ENCODE measurements at regions not wholly inside any gene's neighbourhood (a gene's known extent, or its start where the extent isn't known, plus 50 kb on each side); places are given as distances from the start of the nearest gene placed in this dataset.

DNA sequence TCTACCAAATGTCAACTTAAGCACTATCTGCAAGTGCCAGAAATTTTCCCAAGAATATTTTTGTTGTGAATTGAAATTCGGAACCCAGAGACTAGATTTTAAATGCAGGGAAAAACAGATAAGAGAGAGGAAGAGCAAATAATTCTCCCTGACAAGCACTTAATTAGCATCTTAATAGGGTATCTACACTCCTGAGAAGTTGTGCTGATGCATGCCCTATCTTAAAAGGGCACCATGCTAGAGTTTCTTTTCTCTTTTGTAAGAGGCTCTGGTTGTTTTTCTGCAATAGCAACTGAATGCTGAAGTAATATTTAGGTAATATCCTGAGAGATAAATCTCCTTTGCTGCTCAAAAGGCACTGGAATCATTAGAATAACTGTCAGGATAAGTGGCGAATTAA is 139.9 kb upstream of the UGT8 start:
- Histone ChIP-seq H3K4me3 (no peak overlapping the region), H3K4me1 (no peaks in the 10 kb centered on the region), H3K36me3 (no peaks in the 10 kb centered on the region), H3K9me3 (no peaks in the 10 kb centered on the region), H3K27me3 (no peaks in the 10 kb centered on the region), H3K27ac (no peak overlapping the region)
- WGBS, 2 donors, result 68 to 69% methylated on average over 2 of the region's 2 CpGs
- no peak for ATAC-seq
- no peak for FAIRE-seq
- DNase-seq, result no peak
- TF ChIP-seq, protein P1, sequence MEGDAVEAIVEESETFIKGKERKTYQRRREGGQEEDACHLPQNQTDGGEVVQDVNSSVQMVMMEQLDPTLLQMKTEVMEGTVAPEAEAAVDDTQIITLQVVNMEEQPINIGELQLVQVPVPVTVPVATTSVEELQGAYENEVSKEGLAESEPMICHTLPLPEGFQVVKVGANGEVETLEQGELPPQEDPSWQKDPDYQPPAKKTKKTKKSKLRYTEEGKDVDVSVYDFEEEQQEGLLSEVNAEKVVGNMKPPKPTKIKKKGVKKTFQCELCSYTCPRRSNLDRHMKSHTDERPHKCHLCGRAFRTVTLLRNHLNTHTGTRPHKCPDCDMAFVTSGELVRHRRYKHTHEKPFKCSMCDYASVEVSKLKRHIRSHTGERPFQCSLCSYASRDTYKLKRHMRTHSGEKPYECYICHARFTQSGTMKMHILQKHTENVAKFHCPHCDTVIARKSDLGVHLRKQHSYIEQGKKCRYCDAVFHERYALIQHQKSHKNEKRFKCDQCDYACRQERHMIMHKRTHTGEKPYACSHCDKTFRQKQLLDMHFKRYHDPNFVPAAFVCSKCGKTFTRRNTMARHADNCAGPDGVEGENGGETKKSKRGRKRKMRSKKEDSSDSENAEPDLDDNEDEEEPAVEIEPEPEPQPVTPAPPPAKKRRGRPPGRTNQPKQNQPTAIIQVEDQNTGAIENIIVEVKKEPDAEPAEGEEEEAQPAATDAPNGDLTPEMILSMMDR (IDR thresholded peaks at IDR 0.05), result no peak
- intact Hi-C loops (cut with DNase I), result no loop called here

GRCh38 chr4:114464726-114465272 is 133.8 kb upstream of the UGT8 start:
- WGBS, 2 donors, result 67 to 68% methylated on average over 7 of the region's 7 CpGs
- TF ChIP-seq, protein P1 (IDR thresholded peaks at IDR 0.05), result no peak

GRCh38 chr4:114465766-114466165 is 132.8 kb upstream of the UGT8 start:
- Histone ChIP-seq H3K9me3 (no peaks in the 10 kb centered on the region), H3K36me3 (no peaks in the 10 kb centered on the region), H3K27ac (no peak overlapping the region), H3K4me3 (no peak overlapping the region), H3K27me3 (no peaks in the 10 kb centered on the region), H3K4me1 (no peaks in the 10 kb centered on the region)
- ATAC-seq, result no peak
- whole genome bisulfite sequencing, 2 donors, result 83 to 91% methylated on average over 1 of the region's 1 CpG
- TF ChIP-seq, protein P1 (IDR thresholded peaks at IDR 0.05), result no peak
- no peak for FAIRE-seq
- intact Hi-C loops (cut with DNase I), result no loop called here
- DNase-seq, result no peak

More at GRCh38 chr4:114464726-114465272, 133.8 kb upstream of the UGT8 start:
- no peaks in the 10 kb centered on the region for H3K9me3 ChIP-seq
- H3K27ac ChIP-seq, result no peak overlapping the region
- DNase-seq, result no peak
- H3K4me1 ChIP-seq, result no peaks in the 10 kb centered on the region
- no peaks in the 10 kb centered on the region for H3K36me3 ChIP-seq
- intact Hi-C loops (cut with DNase I), result no loop called here
- no peak for ATAC-seq
- no peak overlapping the region for H3K4me3 ChIP-seq
- no peak for FAIRE-seq
- no peaks in the 10 kb centered on the region for H3K27me3 ChIP-seq

GRCh38 chr4:114466299-114466698 is 132.3 kb upstream of the UGT8 start:
- H3K36me3 ChIP-seq, result no peaks in the 10 kb centered on the region
- no peak overlapping the region for H3K27ac ChIP-seq
- no peak overlapping the region for H3K4me3 ChIP-seq
- 59 to 73% methylated on average over 1 of the region's 1 CpG for WGBS, 2 donors
- TF ChIP-seq, protein P1 (IDR thresholded peaks at IDR 0.05), result no peak
- DNase-seq (no peak), FAIRE-seq (no peak), ATAC-seq (no peak)
- no peaks in the 10 kb centered on the region for H3K4me1 ChIP-seq
- intact Hi-C loops (cut with DNase I), result no loop called here
- H3K27me3 ChIP-seq, result no peaks in the 10 kb centered on the region
- H3K9me3 ChIP-seq, result no peaks in the 10 kb centered on the region

GRCh38 chr4:114472269-114473032 is 126.2 kb upstream of the UGT8 start:
- Histone ChIP-seq H3K4me3 (no peak overlapping the region), H3K9me3 (no peaks in the 10 kb centered on the region), H3K27me3 (no peaks in the 10 kb centered on the region), H3K4me1 (no peaks in the 10 kb centered on the region), H3K36me3 (no peaks in the 10 kb centered on the region), H3K27ac (no peak overlapping the region)
- ATAC-seq, result no peak
- TF ChIP-seq, protein P1 (IDR thresholded peaks at IDR 0.05), result no peak
- intact Hi-C loops (cut with DNase I), result no loop called here
- DNase-seq, result peak in 1 of 6 donors; percentile 27
- no peak for FAIRE-seq
- WGBS, 2 donors, result 95 to 98% methylated on average over 9 of the region's 9 CpGs
